IMR-90 (cell line): ENCODE measurements at regions not wholly inside any gene's neighbourhood (a gene's known extent, or its start where the extent isn't known, plus 50 kb on each side); places are given as distances from the start of the nearest gene placed in this dataset.
A peak's percentile ranks its signal among the peaks of the same experiment; 100 is the strongest.

ENCODE experiments used
- ATAC-seq: fragments of 200-7000 bp; cut with Tn5 transposase; 2 replicates; pipeline ENCODE4 v1.9.1; 2020; ENCODE audit warnings: low read depth, mild to moderate bottlenecking, moderate library complexity
- BruUV-seq: library from RNA; stranded (reverse); fragments of 400-500 nt; replicated peaks from 2 replicates; lab custom pipeline; 2021; lab: Mats Ljungman, UMichigan
- CTCF ChIA-PET: fragments of 300-600 bp; formaldehyde crosslinking; extraction: SDS; loops from one replicate; lab custom pipeline; 2021; ENCODE audit warnings: antibody characterized with exemption; lab: Yijun Ruan, JAX
- POLR2A ChIA-PET: fragments of 300-600 bp; sonication (Branson Sonifier 250); formaldehyde crosslinking; loops from one replicate; lab custom pipeline; 2022; ENCODE audit warnings: antibody characterized with exemption; ENCODE audit not compliant: unreplicated experiment; lab: Charles Lee
- DNase-seq: peaks from one replicate; pipeline ENCODE4 v3.0.0; 2013
- H2AFZ ChIP-seq: replicated peaks from 2 replicates; pipeline ENCODE3; 2013; ENCODE audit warnings: low read length, mild to moderate bottlenecking; ENCODE audit not compliant: poor library complexity
- H2AK5ac ChIP-seq: 2 replicates; pipeline ENCODE4 v1.6.1; 2013; ENCODE audit warnings: low read depth, low read length, inconsistent platforms
- H2AK9ac ChIP-seq: replicated peaks from 2 replicates; pipeline ENCODE3; 2013; ENCODE audit warnings: mild to moderate bottlenecking, low read depth, low read length, moderate library complexity; ENCODE audit not compliant: poor library complexity
- H2BK120ac ChIP-seq: 2 replicates; pipeline ENCODE4 v1.6.1; 2013; ENCODE audit warnings: low read depth, low read length, inconsistent platforms
- H2BK15ac ChIP-seq: 3 replicates; pipeline ENCODE4 v1.6.1; 2013; ENCODE audit warnings: low read depth, low read length, inconsistent platforms
- H2BK20ac ChIP-seq: 2 replicates; pipeline ENCODE4 v1.6.1; 2013; ENCODE audit warnings: low read depth, mild to moderate bottlenecking, inconsistent platforms, low read length, moderate library complexity
- H2BK5ac ChIP-seq: 2 replicates; pipeline ENCODE4 v1.6.1; 2013; ENCODE audit warnings: mild to moderate bottlenecking, low read depth, low read length, inconsistent platforms; ENCODE audit not compliant: poor library complexity, severe bottlenecking
- H3K14ac ChIP-seq: replicated peaks from 2 replicates; pipeline ENCODE4 v1.6.1; 2013; ENCODE audit warnings: low read depth, low read length, inconsistent platforms
- H3K18ac ChIP-seq: 2 replicates; pipeline ENCODE4 v1.6.1; 2013; ENCODE audit warnings: low read depth, low read length, control low read depth
- H3K23ac ChIP-seq: 2 replicates; pipeline ENCODE4 v1.6.1; 2013; ENCODE audit warnings: low read depth, low read length, inconsistent platforms
- H3K27ac ChIP-seq: 2 replicates; pipeline ENCODE4 v1.5.1; 2013; ENCODE audit warnings: mild to moderate bottlenecking, control low read depth, low read length; ENCODE audit not compliant: insufficient read depth
- H3K27me3 ChIP-seq: 2 replicates; pipeline ENCODE4 v1.6.1; 2013; ENCODE audit warnings: low read length; ENCODE audit not compliant: control insufficient read depth, insufficient read depth
- H3K36me3 ChIP-seq: 2 replicates; pipeline ENCODE4 v1.6.1; 2013; ENCODE audit warnings: low read length, mixed read lengths; ENCODE audit not compliant: control insufficient read depth, insufficient read depth
- H3K4ac ChIP-seq: 2 replicates; pipeline ENCODE4 v1.6.1; 2013; ENCODE audit warnings: low read depth, low read length, inconsistent platforms
- H3K4me1 ChIP-seq: 2 replicates; pipeline ENCODE4 v1.6.1; 2013; ENCODE audit warnings: low read length, mixed read lengths; ENCODE audit not compliant: control insufficient read depth, insufficient read depth
- H3K4me2 ChIP-seq: 2 replicates; pipeline ENCODE4 v1.6.1; 2013; ENCODE audit warnings: low read depth, mild to moderate bottlenecking, control low read depth, low read length, moderate library complexity
- H3K4me3 ChIP-seq: 2 replicates; pipeline ENCODE4 v1.5.1; 2013; ENCODE audit warnings: low read depth, mild to moderate bottlenecking, control low read depth, low read length, moderate library complexity; ENCODE audit not compliant: insufficient read depth
- H3K56ac ChIP-seq: 2 replicates; pipeline ENCODE4 v1.6.1; 2013; ENCODE audit warnings: low read length, inconsistent platforms; ENCODE audit not compliant: insufficient read depth; ENCODE audit errors: extremely low read depth
- H3K79me1 ChIP-seq, 2 experiments: 2 replicates each; pipeline ENCODE4 v1.6.1; 2013; ENCODE audit warnings: low read length in 2 of 2, inconsistent platforms in 1 of 2, low read depth in 1 of 2
- H3K9ac ChIP-seq: 2 replicates; pipeline ENCODE4 v1.6.1; 2013; ENCODE audit warnings: low read depth, low read length, control low read depth
- H3K9me1 ChIP-seq: 2 replicates; pipeline ENCODE4 v1.6.1; 2013; ENCODE audit warnings: low read length, inconsistent platforms; ENCODE audit not compliant: insufficient read depth
- H3K9me3 ChIP-seq: 2 replicates; pipeline ENCODE4 v1.6.1; 2013; ENCODE audit warnings: low read length; ENCODE audit not compliant: control insufficient read depth, insufficient read depth
- H4K20me1 ChIP-seq: 2 replicates; pipeline ENCODE4 v1.6.1; 2013; ENCODE audit warnings: low read length, inconsistent platforms; ENCODE audit not compliant: insufficient read depth
- H4K5ac ChIP-seq: 2 replicates; pipeline ENCODE4 v1.6.1; 2013; ENCODE audit warnings: mild to moderate bottlenecking, low read depth, low read length, control low read depth
- H4K8ac ChIP-seq, 2 experiments: 2 replicates each; pipeline ENCODE4 v1.6.1; 2013; ENCODE audit warnings: low read depth in 2 of 2, low read length in 2 of 2, control low read depth in 1 of 2, inconsistent platforms in 1 of 2
- H4K91ac ChIP-seq: 2 replicates; pipeline ENCODE4 v1.6.1; 2013; ENCODE audit warnings: low read depth, low read length, inconsistent platforms; ENCODE audit not compliant: insufficient read depth
- BHLHE40 ChIP-seq: fragments of 150-350 bp; IDR thresholded peaks from 2 replicates; pipeline ENCODE4 v1.6.1; 2016; ENCODE audit warnings: mild to moderate bottlenecking, low read depth, low read length
- CEBPB ChIP-seq: IDR thresholded peaks from 2 replicates; pipeline ENCODE4 v1.6.1; 2012; ENCODE audit warnings: low read depth, low read length, improper control_type of control experiment
- CHD1 ChIP-seq: IDR thresholded peaks from 2 replicates; pipeline ENCODE4 v1.6.1; 2012; ENCODE audit warnings: low read depth, low read length, improper control_type of control experiment
- CTCF ChIP-seq: conservative IDR thresholded peaks from 2 replicates; pipeline ENCODE4 v1.5.1; 2012; ENCODE audit warnings: mild to moderate bottlenecking, low read depth, low read length, improper control_type of control experiment
- ELK1 ChIP-seq: fragments of 150-350 bp; IDR thresholded peaks from 2 replicates; pipeline ENCODE4 v1.6.1; 2016; ENCODE audit warnings: low read depth, mild to moderate bottlenecking, low read length, moderate library complexity, borderline replicate concordance
- FOS ChIP-seq: fragments of 150-350 bp; IDR thresholded peaks from 2 replicates; pipeline ENCODE4 v1.6.1; 2016; ENCODE audit warnings: low read depth, low read length
- MAFK ChIP-seq: IDR thresholded peaks from 2 replicates; pipeline ENCODE4 v1.6.1; 2012; ENCODE audit warnings: low read depth, low read length, improper control_type of control experiment
- MAZ ChIP-seq: IDR thresholded peaks from 2 replicates; pipeline ENCODE4 v1.6.1; 2012; ENCODE audit warnings: low read depth, mild to moderate bottlenecking, low read length, improper control_type of control experiment, moderate library complexity, borderline replicate concordance
- MXI1 ChIP-seq: IDR thresholded peaks from 2 replicates; pipeline ENCODE4 v1.6.1; 2012; ENCODE audit warnings: low read depth, mild to moderate bottlenecking, low read length, moderate library complexity, borderline replicate concordance
- POLR2A ChIP-seq: IDR thresholded peaks from 2 replicates; pipeline ENCODE4 v1.6.1; 2012; ENCODE audit warnings: mild to moderate bottlenecking, low read depth, low read length
- RAD21 ChIP-seq: IDR thresholded peaks from 2 replicates; pipeline ENCODE4 v1.6.1; 2012; ENCODE audit warnings: low read length, improper control_type of control experiment
- RCOR1 ChIP-seq: IDR thresholded peaks from 2 replicates; pipeline ENCODE4 v1.6.1; 2012; ENCODE audit warnings: mild to moderate bottlenecking, low read length, improper control_type of control experiment; ENCODE audit not compliant: insufficient replicate concordance
- RFX5 ChIP-seq: IDR thresholded peaks from 2 replicates; pipeline ENCODE4 v1.8.0; 2012; ENCODE audit warnings: low read depth, mild to moderate bottlenecking, low read length, moderate library complexity
- SMC3 ChIP-seq: fragments of 150-350 bp; IDR thresholded peaks from 2 replicates; pipeline ENCODE4 v1.6.1; 2016; ENCODE audit warnings: low read depth, mild to moderate bottlenecking, antibody characterized with exemption, low read length, moderate library complexity
- WGBS, 2 experiments: methylation state at CpG; one replicate each; pipeline versions ENCODE4 v1.1.5 to v1.1.7; 2013; ENCODE audit warnings: missing lambda C conversion rate in 2 of 2; ENCODE audit not compliant: insufficient read length in 1 of 2; ENCODE audit errors: extremely low coverage in 2 of 2; 5-methylcytosine and 5-hydroxymethylcytosine counted together
- dilution Hi-C: fragments of 300-500 bp; cut with HindIII; formaldehyde crosslinking; loops from one replicate; pipeline ENCODE4 v1.14.3; 2018; ENCODE audit warnings: low sequenced_read_pairs; ENCODE audit not compliant: unreplicated experiment
- in situ Hi-C: fragments of 300-500 bp; cut with MboI; formaldehyde crosslinking; loops from 3 replicates; pipeline ENCODE4 v1.14.3; 2019; ENCODE audit warnings: low sequenced_read_pairs, inconsistent platforms, mixed read lengths
- intact Hi-C: fragments of 100-400 bp; cut with micrococcal nuclease; formaldehyde crosslinking; loops from 2 replicates; pipeline ENCODE4 v1.10.0; 2022
- TF ChIP-seq, protein P1 (sequence below): fragments of 150-350 bp; IDR thresholded peaks from 2 replicates; pipeline ENCODE4 v1.6.1; 2017; ENCODE audit warnings: mild to moderate bottlenecking, antibody characterized with exemption, low read length, low read depth

- H2AK5ac ChIP-seq: no peak overlapping the region
- intact Hi-C loops (loop anchor here (1.0 to 5.0 kb wide), 6 partner anchors 291 to 923 kb away; partner anchors contain the start of genes TMEM167A and XRCC4), in situ Hi-C loops (loop anchor here (10.0 to 25.0 kb wide), 3 partner anchors 277 to 913 kb away; no protein-coding TSS in a partner anchor), dilution Hi-C loops (no loop called here)
- ChIA-PET CTCF (interaction anchor here (0.6 to 1.4 kb wide), 10 partner anchors 11 to 834 kb away, joined by 3 to 12 read pairs (median 4); partner anchors contain the start of gene VCAN), POLR2A (no interaction called here)
- H3K9me1 ChIP-seq: no peaks in the 10 kb centered on the region
- no peak overlapping the region for H2BK5ac ChIP-seq
- no CpG with 5 or more reads among the region's 4 CpGs for WGBS, 2 experiments
- H3K18ac ChIP-seq: no peak overlapping the region
- peak; percentile 81 for DNase-seq
- no peaks in the 10 kb centered on the region for H3K4me1 ChIP-seq
- H2BK15ac ChIP-seq: no peak overlapping the region
- H3K9ac ChIP-seq: no peak overlapping the region
- no peak overlapping the region for H2BK20ac ChIP-seq
- no peak overlapping the region for H3K27ac ChIP-seq
- no peak overlapping the region for H4K91ac ChIP-seq
- no peaks in the 10 kb centered on the region for H3K79me1 ChIP-seq
- no peak overlapping the region for H3K56ac ChIP-seq
- H4K8ac ChIP-seq: no peak overlapping the region
- no peak overlapping the region for H3K23ac ChIP-seq
- no peaks in the 10 kb centered on the region for H3K9me3 ChIP-seq
- H3K4me2 ChIP-seq: no peak overlapping the region
- H3K27me3 ChIP-seq: no peaks in the 10 kb centered on the region
- no peak overlapping the region for H4K5ac ChIP-seq
- no peaks in the 10 kb centered on the region for H3K36me3 ChIP-seq
- no TSS peak for BruUV-seq
- H4K20me1 ChIP-seq: no peaks in the 10 kb centered on the region
- no peak overlapping the region for H2AFZ ChIP-seq
- H3K4me3 ChIP-seq: no peak overlapping the region
- H3K4ac ChIP-seq: no peak overlapping the region
- peak; percentile 79 for ATAC-seq
- H2BK120ac ChIP-seq: no peak overlapping the region
- H2AK9ac ChIP-seq: no peak overlapping the region
- H3K14ac ChIP-seq: no peak overlapping the region
- TF ChIP-seq RFX5: no peak
- no peak for TF ChIP-seq CHD1
- TF ChIP-seq CTCF: peak; percentile 79
- TF ChIP-seq RAD21: peak; percentile 72
- TF ChIP-seq MAZ: no peak
- peak; percentile 73 for TF ChIP-seq SMC3
- no peak for TF ChIP-seq MXI1
- peak; percentile 71; the same call in 1 of the 2 replicates for TF ChIP-seq BHLHE40
- TF ChIP-seq RCOR1: no peak
- TF ChIP-seq, protein P1, sequence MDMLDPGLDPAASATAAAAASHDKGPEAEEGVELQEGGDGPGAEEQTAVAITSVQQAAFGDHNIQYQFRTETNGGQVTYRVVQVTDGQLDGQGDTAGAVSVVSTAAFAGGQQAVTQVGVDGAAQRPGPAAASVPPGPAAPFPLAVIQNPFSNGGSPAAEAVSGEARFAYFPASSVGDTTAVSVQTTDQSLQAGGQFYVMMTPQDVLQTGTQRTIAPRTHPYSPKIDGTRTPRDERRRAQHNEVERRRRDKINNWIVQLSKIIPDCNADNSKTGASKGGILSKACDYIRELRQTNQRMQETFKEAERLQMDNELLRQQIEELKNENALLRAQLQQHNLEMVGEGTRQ: no peak
- TF ChIP-seq CEBPB: peak; percentile 100
- TF ChIP-seq ELK1: no peak
- no peak for TF ChIP-seq POLR2A
- 0 out of 2 replicates have a peak, but pooled peaks have one; percentile 41 for TF ChIP-seq MAFK
- TF ChIP-seq FOS: no peak
Measured at GRCh38 chr5:82641331-82642003, 363.3 kb upstream of the RPS23 start.
